ENCODE measurements at regions not wholly inside any gene's neighbourhood (a gene's known extent, or its start where the extent isn't known, plus 50 kb on each side); places are given as distances from the start of the nearest gene placed in this dataset.
"Not testable (repeated sequence)": the region's sequence is repeated elsewhere in the genome, so short reads cannot be mapped to it uniquely, and the experiment has no call there.

DNA sequence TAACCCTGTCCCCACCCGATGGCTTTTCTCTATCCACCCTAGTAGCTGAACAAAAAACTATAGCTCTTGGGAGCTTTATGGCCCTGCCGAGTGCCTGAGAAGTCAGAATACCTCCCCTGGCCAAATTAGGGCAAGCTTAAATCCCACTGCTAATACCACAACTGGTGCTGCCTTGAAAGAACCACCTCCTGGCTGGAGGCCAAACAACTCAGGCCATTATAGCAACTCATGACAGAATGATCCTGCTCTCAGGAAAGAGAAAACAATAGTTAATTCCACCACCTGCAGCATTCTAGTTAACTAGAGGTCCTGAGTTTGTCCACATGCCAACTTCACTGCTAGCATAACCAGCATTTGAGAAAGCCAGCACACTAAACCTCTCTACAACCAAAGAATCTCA lies 123.2 kb downstream of the RTP4 start:
- TF ChIP-seq, protein P1, sequence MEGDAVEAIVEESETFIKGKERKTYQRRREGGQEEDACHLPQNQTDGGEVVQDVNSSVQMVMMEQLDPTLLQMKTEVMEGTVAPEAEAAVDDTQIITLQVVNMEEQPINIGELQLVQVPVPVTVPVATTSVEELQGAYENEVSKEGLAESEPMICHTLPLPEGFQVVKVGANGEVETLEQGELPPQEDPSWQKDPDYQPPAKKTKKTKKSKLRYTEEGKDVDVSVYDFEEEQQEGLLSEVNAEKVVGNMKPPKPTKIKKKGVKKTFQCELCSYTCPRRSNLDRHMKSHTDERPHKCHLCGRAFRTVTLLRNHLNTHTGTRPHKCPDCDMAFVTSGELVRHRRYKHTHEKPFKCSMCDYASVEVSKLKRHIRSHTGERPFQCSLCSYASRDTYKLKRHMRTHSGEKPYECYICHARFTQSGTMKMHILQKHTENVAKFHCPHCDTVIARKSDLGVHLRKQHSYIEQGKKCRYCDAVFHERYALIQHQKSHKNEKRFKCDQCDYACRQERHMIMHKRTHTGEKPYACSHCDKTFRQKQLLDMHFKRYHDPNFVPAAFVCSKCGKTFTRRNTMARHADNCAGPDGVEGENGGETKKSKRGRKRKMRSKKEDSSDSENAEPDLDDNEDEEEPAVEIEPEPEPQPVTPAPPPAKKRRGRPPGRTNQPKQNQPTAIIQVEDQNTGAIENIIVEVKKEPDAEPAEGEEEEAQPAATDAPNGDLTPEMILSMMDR (conservative IDR thresholded peaks at IDR 0.05; ENCODE audit: low read depth, low read length), result no peak
- no peak overlapping the region for H3K4me3 ChIP-seq (ENCODE audit: low read depth, low read length)
- no peak for DNase-seq (ENCODE audit: low read depth)

DNA sequence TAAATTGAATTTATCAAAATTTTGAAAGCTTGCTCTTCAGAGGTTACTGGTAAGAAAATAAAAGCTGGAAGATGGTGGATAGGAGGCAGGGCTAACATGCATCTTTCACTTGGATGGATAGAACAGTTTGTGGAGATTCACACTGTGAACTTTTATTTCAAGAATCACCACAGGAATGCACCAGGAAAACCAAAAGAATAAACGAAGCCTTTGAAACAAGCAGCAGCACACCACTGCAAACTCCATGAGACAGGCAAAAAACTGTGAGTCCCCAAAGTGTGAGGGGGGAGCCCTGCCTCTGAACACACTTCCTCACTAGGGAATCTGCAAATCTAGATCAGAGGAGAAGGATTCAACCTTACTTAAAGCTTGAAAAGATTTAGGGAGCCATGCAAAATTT lies 122.2 kb downstream of the RTP4 start:
- no peak for DNase-seq (ENCODE audit: low read depth)

DNA sequence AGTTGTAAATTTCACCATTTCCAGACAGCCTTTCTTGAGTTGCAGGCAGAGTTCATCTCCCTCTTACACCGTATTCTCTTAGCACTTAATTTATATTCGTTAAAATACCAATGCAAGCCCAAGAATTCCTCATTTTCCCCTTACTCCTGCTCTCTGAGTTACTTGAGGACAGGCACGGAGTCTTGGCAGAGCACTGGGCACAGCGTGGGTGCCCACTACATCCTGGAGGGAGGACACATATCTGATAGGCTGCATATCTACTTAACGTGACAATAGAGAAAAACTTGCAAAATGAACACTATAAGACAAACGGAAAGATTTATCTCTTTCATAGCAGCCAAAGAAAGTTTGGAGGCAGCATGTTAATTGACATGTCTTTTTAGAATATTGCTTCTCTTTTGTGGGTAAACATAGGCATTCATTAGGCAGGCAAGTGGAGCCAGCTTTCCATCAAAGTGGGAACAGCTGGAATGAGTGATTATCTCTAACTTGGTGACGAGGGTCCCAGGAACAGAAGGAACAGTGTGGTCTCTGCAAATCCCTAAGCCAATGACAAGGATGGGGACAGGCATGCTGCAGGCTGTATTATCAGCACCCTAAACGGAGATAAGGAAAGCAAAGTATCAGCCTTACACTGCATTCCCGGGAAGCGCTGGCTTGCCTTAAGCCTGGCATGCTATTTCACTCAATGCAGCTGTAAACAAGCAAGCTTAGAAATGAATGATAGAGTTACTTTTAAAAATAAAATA lies 116.5 kb downstream of the RTP4 start:
- H3K4me3 ChIP-seq (ENCODE audit: low read depth, low read length), result no peak overlapping the region
- TF ChIP-seq, protein P1 (conservative IDR thresholded peaks at IDR 0.05; ENCODE audit: low read depth, low read length), result no peak
- DNase-seq (ENCODE audit: low read depth), result no peak

More for the DNA sequence above, 122.2 kb downstream of the RTP4 start:
- no peak overlapping the region for H3K4me3 ChIP-seq (ENCODE audit: low read depth, low read length)
- TF ChIP-seq, protein P1 (conservative IDR thresholded peaks at IDR 0.05; ENCODE audit: low read depth, low read length), result no peak

DNA sequence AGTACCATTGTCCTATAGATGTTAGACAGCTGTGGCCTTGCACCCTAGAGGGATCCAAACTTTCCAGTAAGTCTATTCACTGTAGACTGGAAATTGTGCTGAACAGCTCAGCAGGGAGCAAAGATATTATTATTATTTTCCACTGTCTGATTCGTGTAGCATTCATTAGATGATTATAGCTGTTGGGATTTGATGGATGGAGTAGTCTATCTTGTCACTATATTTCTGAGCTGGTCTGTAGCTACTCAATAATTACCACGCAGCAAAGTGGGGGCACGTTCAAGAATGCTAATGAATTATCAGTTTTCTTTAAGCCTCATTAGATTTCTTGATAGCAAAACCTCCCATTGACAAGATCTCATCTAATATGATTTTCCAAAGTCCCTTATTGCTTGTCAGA lies 113.2 kb downstream of the RTP4 start:
- H3K4me3 ChIP-seq (ENCODE audit: low read depth, low read length), result no peak overlapping the region
- TF ChIP-seq, protein P1 (conservative IDR thresholded peaks at IDR 0.05; ENCODE audit: low read depth, low read length), result no peak
- no peak for DNase-seq (ENCODE audit: low read depth)

DNA sequence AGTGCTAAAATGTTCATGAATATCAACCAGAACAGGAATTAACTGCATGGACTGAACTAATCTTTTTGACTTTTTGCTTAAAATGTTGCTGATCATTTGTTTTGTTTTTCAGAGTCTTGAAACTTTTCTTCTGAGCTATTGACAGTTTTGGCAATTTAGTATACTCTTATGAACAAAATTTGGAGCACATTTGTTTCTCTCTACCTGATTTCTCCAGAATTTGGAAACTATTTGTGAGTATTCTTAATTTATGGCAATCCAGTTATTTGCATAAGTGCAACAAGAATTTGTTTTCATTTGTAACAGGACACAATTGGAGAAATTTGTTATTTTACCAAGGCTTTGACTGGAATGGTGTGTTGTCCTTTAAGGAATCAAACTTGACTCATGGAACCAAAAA lies 107.4 kb downstream of the RTP4 start:
- not testable (repeated sequence) for DNase-seq (ENCODE audit: low read depth)

DNA sequence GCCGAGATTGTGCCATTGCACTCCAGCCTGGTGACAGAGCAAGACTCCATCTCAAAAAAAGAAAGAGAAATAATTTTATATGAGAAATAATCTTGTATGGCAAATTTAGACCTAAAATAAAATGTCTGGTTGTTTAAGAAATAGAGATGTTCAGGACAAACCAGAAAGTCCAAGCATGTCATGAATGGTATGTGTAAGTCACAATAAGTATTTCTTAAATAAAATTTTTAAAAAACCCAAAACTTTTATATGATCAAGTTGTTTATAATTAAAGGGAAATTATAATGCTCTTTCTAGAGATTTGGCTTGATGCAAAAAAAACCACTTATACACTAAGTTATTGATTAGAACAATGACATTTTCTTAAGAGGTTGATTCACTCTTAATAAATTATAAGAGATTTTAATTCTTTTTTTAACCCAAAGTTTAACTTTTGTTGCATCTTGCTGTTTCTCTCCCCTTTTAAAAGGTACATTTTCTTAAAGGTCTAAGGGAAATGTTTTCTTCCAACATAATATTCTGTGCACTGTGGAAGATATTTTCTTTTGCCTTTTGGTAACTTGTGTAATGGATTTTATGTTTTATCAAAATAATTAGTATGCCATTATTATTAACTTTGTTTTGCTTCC lies 105.7 kb downstream of the RTP4 start:
- TF ChIP-seq, protein P1 (conservative IDR thresholded peaks at IDR 0.05; ENCODE audit: low read depth, low read length), result no peak
- H3K4me3 ChIP-seq (ENCODE audit: low read depth, low read length), result no peak overlapping the region
- no peak for DNase-seq (ENCODE audit: low read depth)

More for the DNA sequence above, 107.4 kb downstream of the RTP4 start:
- not testable (repeated sequence) for H3K4me3 ChIP-seq (ENCODE audit: low read depth, low read length)

DNA sequence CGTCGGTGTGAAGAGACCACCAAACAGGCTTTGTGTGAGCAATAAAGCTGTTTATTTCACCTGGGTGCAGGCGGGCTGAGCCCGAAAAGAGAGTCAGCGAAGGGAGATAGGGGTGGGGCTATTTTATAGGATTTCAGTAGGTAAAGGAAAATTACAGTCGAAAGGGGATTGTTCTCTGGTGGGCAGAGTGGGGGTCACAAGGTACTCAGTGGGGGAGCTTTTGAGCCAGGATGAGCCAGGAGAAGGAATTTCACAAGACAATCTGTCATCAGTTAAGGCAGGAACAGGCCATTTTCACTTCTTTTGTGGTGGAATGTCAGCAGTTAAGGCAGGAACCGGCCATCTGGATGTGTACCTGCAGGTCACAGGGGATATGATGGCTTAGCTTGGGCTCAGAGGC lies 98.1 kb downstream of the RTP4 start:
- not testable (repeated sequence) for DNase-seq (ENCODE audit: low read depth); H3K4me3 ChIP-seq (ENCODE audit: low read depth, low read length)

DNA sequence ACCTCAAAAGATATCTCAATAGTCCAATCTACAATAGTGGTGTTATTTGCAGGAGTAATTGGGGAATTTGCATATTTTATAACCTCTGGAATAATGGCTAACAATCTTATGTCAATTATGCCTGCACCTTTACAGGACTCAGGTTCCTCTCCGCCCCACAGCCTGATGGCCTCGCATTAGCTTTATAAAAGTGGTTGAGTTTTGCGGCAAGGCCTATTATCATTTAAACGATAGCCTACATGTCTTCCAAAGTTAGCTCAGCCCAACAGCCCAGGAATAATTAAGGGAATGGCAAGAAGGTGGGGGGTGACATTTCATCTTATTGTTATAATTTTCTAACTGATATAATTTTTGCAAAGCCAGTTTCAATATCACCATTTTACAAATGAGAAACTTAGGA lies 97.3 kb downstream of the RTP4 start:
- TF ChIP-seq, protein P1 (conservative IDR thresholded peaks at IDR 0.05; ENCODE audit: low read depth, low read length), result no peak
- no peak for DNase-seq (ENCODE audit: low read depth)
- H3K4me3 ChIP-seq (ENCODE audit: low read depth, low read length), result no peak overlapping the region

Data from epithelial cell of proximal tubule (primary cell).